CD4-positive, alpha-beta T cell treated with Interleukin-1 beta for 1 hour (primary cell): ENCODE measurements at regions not wholly inside any gene's neighbourhood (a gene's known extent, or its start where the extent isn't known, plus 50 kb on each side); places are given as distances from the start of the nearest gene placed in this dataset.
"Not testable (repeated sequence)": the region's sequence is repeated elsewhere in the genome, so short reads cannot be mapped to it uniquely, and the experiment has no call there.

Experiments
- DNase-seq, 2 donors: peaks; one replicate each; pipeline ENCODE4 v3.0.0-alpha.2; 2020 to 2022

GRCh38 chr5:166178411-166179080 lies 2112.9 kb upstream of the WWC1 start:
- no peak for DNase-seq

DNA sequence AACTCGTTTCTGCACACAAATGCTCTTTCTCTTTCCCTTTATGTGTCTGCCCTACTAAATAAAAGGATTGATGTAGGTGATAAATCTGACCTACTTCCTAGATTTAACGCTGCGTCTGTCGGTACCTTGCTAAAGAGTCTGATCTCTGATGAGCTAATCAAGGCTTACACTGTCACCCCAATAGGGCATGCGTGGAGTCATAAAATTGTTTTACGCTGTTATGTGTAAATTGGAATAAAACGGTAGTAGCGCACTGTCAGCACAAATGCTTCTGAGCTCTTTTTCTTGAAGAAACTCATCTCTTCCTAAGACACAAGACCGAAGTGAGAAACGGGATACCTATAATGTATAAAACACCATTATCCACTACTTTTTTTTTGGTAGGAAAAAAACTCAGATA lies 2106.3 kb upstream of the WWC1 start:
- DNase-seq, result no peak

DNA sequence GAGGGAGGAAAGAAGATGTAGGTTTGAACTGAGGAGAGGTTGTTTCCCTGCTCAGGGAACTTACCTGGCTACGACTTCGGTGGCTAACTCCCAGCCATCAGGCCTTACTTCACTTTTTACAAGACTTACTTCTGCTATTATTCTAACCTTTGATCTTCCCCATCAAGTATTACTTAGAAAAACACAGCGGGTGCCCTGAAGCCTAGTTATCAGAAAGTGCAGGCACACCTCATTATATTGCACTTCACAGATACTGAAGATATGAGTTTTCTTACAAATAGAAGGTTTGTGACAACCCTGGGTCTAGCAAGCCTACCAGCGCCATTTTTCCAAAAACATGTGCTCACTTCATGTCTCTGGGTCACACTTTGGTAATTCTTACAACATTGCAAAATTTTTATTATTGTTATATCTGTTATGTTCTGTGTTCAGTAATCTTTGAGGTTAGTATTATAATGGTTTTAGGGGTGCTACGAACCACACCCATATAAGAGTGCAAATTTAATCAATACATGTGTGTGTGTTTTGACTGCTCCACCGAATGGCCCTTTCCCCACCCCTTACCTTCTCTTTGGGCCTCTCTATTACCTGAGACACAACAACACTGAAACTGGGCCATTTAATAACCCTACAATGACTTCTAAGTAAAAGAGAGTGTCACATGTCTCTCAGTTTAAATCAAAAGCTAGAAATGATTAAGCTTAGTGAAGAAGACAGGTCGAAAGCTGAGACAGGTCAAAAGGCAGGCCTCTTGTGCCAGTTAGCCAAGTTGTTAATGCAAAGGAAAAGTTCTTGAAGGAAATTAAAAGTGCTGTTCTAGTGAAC lies 2102.7 kb upstream of the WWC1 start:
- DNase-seq, result no peak

GRCh38 chr5:166192696-166193095 lies 2098.7 kb upstream of the WWC1 start:
- DNase-seq, result no peak

DNA sequence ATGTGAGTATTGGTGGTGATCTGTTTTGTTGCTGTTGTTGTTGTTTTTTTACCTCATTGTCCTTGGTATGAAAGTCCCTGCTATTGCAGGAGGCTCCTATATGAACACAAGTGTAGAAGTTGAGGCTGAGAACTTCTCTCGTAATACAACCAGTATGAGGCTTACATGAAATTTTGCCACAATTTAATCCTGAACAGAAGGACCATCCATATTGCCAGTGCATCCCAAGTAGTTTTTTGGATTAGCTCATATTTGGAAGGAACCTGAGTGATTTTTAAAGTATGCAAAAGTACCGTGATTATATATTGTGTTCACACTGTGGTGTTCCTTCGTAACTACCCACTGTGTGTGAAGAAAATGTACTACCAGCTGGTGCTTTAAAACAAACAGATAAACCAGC lies 2095.5 kb upstream of the WWC1 start:
- no peak for DNase-seq

- no peak for DNase-seq
Observed at GRCh38 chr5:166200532-166200931, 2090.9 kb upstream of the WWC1 start.

- no peak for DNase-seq
Observed at GRCh38 chr5:166211640-166212039, 2079.8 kb upstream of the WWC1 start.

GRCh38 chr5:166236327-166236726 lies 2055.1 kb upstream of the WWC1 start:
- no peak for DNase-seq

DNA sequence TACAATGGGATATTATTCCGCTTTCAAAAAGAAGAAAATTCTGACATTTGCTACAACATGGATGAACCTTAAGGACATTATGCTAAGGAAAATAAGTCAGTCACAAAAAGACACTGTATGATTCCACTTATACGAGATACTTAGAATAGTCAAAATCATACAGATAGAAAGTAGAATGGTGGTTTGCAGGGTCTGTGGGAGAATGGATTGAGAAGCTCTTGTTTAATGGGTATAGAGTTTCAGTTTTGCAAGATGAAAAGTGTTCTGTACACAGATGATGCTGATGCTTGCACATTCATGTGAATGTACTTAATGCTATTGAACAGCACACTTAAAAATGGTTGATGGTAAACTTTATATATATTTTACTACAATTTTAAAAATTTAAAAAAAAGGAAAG lies 2050.7 kb upstream of the WWC1 start:
- no peak for DNase-seq

DNA sequence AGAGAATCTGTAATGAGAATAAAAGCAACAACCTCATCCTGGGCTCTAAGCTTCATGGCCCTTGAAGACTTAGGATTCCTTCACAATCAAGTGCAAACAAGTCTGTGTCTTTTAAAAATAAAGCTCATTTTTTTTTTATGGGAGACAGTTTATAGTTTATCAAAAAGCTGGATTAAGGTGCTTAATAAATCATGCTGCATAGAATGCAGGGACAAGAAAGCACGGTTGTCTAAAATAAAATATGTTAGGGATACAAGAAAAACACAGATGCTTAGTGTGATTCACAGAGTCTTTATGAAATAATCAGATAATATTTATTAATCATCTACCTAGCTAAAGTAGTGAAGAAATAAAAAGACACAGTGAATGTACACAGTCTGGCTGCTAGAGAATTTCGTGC lies 2045.9 kb upstream of the WWC1 start:
- no peak for DNase-seq

GRCh38 chr5:166251786-166252185 lies 2039.7 kb upstream of the WWC1 start:
- no peak for DNase-seq

- no peak for DNase-seq
Observed at GRCh38 chr5:166257661-166258060, 2033.8 kb upstream of the WWC1 start.

DNA sequence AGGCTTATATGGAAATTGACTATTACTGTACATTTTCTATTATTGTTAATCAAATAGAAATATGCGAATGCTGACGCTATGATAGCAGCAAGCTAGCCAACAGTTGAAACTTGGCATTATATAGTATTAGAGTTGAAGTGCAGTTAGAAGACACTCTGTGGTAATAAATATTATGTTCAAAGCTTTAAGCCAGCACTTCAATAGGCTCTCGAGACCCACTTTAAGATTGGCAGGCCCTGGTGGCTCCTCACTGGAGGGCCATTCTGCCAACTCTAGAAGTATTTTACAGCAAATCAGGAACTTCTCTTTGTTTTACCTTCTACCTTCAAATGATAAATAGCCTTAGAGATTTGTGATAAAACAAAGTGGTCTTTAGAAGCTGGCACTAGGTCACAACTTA lies 2029.0 kb upstream of the WWC1 start:
- no peak for DNase-seq

DNA sequence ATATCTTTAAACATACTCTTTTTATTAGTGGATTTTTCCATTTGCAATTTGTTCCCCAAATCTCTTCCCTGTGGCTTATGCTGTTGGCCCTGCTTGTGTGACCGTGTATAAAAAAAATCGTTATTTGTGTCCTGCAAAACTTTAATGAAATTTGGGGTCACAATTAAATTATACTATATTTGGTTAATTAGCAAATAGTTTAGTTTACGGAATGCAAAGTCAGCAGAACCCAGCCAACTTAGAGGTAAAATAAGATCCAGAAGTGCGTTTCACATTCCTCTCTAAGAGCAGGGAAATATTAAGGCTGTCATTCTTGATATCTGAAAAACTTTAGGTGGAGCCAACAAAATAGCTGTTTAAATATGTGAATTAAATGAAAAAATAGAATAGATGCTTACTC lies 2023.5 kb upstream of the WWC1 start:
- DNase-seq, result no peak

- DNase-seq, result no peak
Observed at GRCh38 chr5:166270712-166271111, 2020.7 kb upstream of the WWC1 start.

- DNase-seq, result no peak
Observed at GRCh38 chr5:166276006-166276405, 2015.4 kb upstream of the WWC1 start.

DNA sequence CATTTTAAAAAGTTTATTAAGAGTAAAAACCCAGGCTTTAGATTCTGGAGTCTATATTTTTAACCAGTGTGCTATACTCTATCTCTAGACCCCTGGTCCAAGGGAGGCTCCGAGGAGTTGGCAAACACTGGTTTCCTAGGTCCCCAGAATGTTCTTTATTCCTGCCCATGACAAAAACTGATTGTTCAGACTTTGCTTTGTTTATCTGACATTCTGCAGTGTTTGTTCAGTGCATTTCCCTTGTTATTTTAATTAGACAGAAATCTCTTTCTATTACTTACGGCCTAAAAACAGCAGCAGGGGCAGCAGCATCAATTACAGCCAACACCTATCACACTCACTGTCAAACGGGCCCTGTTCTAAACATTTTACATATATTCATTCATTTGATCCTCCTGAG lies 2011.6 kb upstream of the WWC1 start:
- DNase-seq, result no peak

DNA sequence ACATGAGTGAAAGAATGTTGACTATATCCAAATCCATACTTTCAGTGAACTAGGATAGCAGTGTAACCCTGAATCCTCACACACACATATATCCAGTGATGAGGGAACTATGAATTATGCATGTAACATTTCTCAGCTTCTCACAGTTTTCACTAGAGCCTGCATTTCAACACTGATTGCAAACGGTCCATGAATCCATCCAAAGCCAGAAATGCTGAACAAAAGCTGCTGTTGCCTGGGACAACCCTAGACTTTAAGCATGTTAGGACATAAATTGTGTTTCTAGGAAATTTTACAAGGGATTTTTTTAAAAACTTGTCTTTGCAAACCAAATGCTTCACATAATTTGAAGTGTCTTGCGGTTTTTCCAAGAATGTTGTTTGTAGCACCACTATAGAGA lies 2010.0 kb upstream of the WWC1 start:
- DNase-seq, result no peak

DNA sequence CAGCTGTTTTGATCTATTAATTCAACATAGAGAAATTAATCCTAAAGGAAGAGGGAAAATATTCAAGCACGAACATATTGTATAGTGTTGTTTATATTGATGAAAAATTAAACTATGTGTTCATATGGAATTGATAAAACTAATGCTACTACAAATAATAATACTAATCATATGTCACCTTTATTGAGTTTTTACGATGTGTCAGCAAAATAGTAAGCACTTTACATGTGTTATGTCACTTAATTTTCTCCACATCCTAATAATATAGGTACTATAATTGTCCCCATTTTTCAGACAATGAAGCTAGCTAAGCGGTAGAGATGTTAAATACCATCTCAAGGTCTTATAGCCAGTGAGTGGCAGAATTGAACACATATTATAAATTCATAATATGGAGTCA lies 2008.5 kb upstream of the WWC1 start:
- DNase-seq, result no peak

DNA sequence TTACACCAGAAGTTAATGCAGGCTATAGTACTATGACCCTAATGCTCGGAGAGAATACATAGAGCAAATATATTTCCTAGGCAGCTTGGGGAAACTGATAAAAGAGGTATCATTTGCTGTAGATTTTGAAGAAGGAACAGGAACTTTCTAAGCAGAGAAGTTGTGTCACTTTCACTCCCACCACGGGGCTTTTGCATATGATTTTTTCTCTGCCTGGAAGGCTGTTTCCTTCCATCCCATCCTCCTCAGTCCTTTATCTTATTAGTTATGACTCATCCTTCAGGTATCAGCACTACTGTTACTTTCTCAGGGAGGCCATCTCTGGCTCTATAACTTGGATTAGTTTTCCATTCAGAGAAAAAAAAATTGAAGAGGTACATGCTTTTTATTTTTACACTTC lies 2006.1 kb upstream of the WWC1 start:
- no peak for DNase-seq

GRCh38 chr5:166286832-166287231 lies 2004.6 kb upstream of the WWC1 start:
- no peak for DNase-seq

GRCh38 chr5:166287866-166288265 lies 2003.6 kb upstream of the WWC1 start:
- no peak for DNase-seq

- DNase-seq, result not testable (repeated sequence)
Observed at GRCh38 chr5:166291800-166292199, 1999.6 kb upstream of the WWC1 start.

- DNase-seq, result no peak
Observed at GRCh38 chr5:166293892-166294291, 1997.6 kb upstream of the WWC1 start.

GRCh38 chr5:166302166-166302565 lies 1989.3 kb upstream of the WWC1 start:
- DNase-seq, result no peak
